Tibial nerve (tissue), 4 donors: ENCODE measurements at regions not wholly inside any gene's neighbourhood (a gene's known extent, or its start where the extent isn't known, plus 50 kb on each side); places are given as distances from the start of the nearest gene placed in this dataset.

Source experiments
- EP300 ChIP-seq, 2 donors: sonication (generic); formaldehyde crosslinking; IDR thresholded peaks; one replicate each; pipeline ENCODE4 v1.6.1; 2017; ENCODE audit warnings: antibody characterized with exemption in 2 of 2, mild to moderate bottlenecking in 1 of 2
- POLR2A ChIP-seq, 2 donors: fragments of 450-650 bp; IDR thresholded peaks; one replicate each; pipeline ENCODE4 v1.6.1; 2017; ENCODE audit warnings: antibody characterized with exemption in 2 of 2, mild to moderate bottlenecking in 2 of 2, moderate library complexity in 2 of 2
- TF ChIP-seq, protein P1 (sequence below), 5 experiments: fragments of 200-600 bp in 3 of 5; fragments of 450-650 bp in 2 of 5; sonication (generic) in 3 of 5; IDR thresholded peaks; one replicate each; pipeline ENCODE4 v1.5.1; 2016 to 2019; ENCODE audit warnings: antibody characterized with exemption in 5 of 5, mild to moderate bottlenecking in 3 of 5, moderate library complexity in 2 of 5

DNA sequence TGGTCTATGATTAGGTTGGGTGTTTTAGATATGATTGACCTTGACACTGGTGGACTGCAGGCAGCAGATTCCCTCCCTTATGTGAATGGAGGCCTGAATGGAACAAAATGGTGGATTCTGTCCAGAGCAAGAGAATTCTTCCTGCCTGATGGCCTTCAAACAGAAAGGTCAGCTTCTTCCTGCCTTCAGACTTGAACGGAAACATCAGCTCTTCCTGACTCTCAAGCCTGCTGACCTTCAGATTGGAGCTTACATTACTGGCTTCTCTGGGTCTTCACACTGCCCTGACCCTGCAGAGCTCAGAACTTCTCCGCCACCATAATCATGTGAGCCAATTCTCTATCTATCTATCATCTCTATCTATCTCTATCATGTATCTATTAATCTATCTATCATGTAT is 111.6 kb downstream of the RAMP3 start:
- TF ChIP-seq POLR2A (IDR thresholded peaks at IDR 0.05) (no peak), EP300 (IDR thresholded peaks at IDR 0.05) (no peak)
- TF ChIP-seq, protein P1, sequence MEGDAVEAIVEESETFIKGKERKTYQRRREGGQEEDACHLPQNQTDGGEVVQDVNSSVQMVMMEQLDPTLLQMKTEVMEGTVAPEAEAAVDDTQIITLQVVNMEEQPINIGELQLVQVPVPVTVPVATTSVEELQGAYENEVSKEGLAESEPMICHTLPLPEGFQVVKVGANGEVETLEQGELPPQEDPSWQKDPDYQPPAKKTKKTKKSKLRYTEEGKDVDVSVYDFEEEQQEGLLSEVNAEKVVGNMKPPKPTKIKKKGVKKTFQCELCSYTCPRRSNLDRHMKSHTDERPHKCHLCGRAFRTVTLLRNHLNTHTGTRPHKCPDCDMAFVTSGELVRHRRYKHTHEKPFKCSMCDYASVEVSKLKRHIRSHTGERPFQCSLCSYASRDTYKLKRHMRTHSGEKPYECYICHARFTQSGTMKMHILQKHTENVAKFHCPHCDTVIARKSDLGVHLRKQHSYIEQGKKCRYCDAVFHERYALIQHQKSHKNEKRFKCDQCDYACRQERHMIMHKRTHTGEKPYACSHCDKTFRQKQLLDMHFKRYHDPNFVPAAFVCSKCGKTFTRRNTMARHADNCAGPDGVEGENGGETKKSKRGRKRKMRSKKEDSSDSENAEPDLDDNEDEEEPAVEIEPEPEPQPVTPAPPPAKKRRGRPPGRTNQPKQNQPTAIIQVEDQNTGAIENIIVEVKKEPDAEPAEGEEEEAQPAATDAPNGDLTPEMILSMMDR (IDR thresholded peaks at IDR 0.05) = no peak
